Caki2 (cell line): ENCODE measurements at regions not wholly inside any gene's neighbourhood (a gene's known extent, or its start where the extent isn't known, plus 50 kb on each side); places are given as distances from the start of the nearest gene placed in this dataset.
A peak's percentile ranks its signal among the peaks of the same experiment; 100 is the strongest.

Experiments used
- DNase-seq: peaks from one replicate; pipeline ENCODE4 v3.0.0-alpha.2; 2015; ENCODE audit warnings: low read depth
- in situ Hi-C: cut with HindIII; loops from 2 replicates; pipeline ENCODE4 v1.10.0; 2016; ENCODE audit warnings: low sequenced_read_pairs, low pct_unique_long_range_greater_than_20kb, mixed read lengths

DNA sequence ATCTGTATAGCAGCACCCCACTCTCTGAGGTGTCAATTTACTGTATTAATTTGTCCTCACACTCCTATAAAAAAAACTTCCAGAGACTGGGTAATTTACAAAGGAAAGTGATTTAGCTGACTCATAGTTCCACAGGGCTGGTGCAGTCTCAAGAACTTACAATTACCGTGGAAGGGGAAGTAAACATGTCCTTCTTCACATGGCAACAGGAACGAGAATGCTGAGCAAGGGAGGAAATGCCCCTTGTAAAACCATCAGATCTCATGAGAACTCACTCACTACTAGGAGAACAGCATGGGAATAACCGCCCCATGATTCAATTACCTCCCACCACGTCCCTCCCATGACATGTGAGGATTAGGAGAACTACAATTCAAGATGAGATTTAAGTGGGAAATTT lies 602.6 kb downstream of the MTRR start:
- no peak for DNase-seq

GRCh38 chr5:8473016-8473415 lies 604.1 kb downstream of the MTRR start:
- in situ Hi-C loops = no loop called here
- DNase-seq = no peak

More for the DNA sequence above, 602.6 kb downstream of the MTRR start:
- in situ Hi-C loops = no loop called here

DNA sequence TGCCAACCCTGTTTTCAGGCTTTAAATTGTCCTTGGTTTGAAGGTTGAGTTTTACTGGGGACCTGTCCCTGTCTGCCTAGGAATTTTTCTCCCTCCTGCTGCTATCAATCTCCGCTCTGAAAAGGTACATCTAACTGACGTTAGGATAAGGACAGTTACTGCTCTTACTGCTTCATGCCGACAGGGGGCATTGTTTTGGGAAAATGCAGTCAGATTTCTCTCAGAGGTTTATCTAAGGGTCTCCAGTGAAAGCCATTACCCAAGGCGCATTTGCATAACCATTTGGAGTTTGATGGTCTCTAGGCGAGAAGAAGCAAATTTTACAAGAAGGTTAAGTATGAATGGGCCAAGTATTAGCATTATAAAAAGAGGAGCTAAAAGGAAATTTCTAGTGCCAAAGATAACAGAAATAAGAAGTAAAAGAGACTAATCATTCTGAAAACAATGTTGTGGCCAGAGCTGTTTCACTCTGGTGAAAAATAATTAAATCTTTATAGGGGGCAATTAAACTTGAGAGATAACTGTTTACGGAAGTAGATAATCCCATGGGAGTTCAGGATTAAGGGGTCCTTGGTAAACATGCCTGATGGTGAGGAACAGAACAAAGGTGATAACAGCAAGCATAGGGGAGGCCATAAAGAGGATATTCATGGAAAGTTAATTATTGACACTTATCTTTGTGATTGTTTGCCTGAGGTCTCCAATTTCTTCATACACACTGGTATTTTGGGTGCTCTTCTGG lies 605.0 kb downstream of the MTRR start:
- in situ Hi-C loops = no loop called here
- DNase-seq = no peak

- in situ Hi-C loops = no loop called here
- DNase-seq = no peak
Observed at GRCh38 chr5:8474569-8474930, 605.6 kb downstream of the MTRR start.

- in situ Hi-C loops = no loop called here
- DNase-seq = no peak
Observed at GRCh38 chr5:8478326-8478725, 609.4 kb downstream of the MTRR start.

DNA sequence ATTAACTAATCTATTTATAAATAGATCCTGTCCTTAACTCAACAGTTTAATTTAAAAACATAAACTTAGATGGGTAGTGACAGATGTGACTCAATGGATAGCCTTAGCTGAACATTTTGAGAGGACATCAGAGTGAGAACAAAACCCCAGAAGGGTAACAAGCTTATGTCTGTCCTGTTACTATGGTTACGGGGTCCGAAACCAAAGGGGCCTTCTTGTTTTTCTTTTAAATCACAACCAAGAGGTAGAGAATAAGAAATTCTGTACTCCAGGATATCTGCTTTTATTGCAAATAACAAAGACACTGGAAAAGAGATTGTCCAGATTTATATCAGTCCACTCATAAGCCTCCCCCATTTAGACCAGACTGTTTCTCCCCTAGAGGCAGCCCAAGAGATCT lies 612.1 kb downstream of the MTRR start:
- DNase-seq = no peak
- in situ Hi-C loops = no loop called here

GRCh38 chr5:8491254-8491653 lies 622.3 kb downstream of the MTRR start:
- no peak for DNase-seq
- in situ Hi-C loops = no loop called here

DNA sequence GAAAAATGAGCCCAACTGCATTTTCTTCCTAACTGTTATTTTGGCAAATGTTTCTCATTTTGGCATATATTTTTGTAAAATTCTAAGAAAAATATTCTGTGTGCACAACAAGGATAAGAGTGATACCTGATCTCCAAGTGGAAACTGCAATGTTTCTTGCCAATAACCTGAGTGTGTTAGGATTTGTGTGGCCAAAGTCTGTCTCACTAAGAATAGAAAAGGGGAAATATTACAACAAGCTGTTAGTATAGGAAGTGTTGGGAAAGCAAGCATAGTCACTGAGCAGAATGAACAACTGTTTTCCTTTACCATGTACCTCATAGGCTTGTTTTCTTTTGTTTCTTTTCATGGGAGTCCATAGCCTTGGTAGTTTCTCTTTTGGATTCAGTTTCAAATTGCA lies 624.2 kb downstream of the MTRR start:
- in situ Hi-C loops = no loop called here
- no peak for DNase-seq

- in situ Hi-C loops = no loop called here
- DNase-seq = no peak
Observed at GRCh38 chr5:8500426-8500825, 631.5 kb downstream of the MTRR start.

DNA sequence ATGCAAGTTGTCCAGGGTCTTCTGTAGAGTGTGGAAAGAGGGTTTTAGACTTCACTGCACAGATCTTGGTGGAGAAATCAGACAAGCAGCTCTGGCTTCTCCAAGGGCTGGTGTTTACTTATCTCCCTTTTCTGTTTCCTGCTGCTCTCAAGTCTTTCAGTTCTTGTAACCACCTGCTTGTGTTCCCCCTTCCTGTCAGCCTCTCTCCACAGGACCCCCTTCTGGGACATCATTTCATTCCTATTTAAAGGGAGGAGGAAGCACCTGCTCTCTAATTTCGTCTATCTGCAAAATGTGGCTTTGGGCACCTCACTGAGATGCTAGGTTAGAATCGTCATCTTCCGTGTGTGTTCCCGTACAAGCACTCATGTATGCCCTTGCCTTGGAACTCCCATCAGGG lies 636.2 kb downstream of the MTRR start:
- no peak for DNase-seq
- in situ Hi-C loops = no loop called here

- DNase-seq = no peak
- in situ Hi-C loops = no loop called here
Observed at GRCh38 chr5:8508231-8508630, 639.3 kb downstream of the MTRR start.

DNA sequence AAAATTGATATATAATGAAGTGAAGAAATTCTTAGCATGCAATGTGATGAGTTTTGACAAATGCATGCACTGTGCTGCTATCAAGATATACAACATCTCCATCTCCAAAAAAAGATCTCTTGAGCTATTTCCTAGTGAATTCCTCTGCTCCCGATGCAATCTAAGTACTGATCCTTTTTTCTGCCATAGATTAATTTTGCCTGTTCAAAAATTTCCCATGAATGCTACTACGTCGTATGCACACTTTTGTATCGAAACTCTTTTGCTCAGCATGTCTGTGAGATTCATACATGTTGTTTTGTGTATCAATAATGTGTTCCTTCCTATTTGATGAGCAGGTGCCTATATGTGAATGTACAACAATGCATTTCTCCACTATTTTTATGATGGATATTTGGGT lies 647.4 kb downstream of the MTRR start:
- in situ Hi-C loops = no loop called here
- no peak for DNase-seq

GRCh38 chr5:8517456-8517855 lies 648.5 kb downstream of the MTRR start:
- in situ Hi-C loops = no loop called here

DNA sequence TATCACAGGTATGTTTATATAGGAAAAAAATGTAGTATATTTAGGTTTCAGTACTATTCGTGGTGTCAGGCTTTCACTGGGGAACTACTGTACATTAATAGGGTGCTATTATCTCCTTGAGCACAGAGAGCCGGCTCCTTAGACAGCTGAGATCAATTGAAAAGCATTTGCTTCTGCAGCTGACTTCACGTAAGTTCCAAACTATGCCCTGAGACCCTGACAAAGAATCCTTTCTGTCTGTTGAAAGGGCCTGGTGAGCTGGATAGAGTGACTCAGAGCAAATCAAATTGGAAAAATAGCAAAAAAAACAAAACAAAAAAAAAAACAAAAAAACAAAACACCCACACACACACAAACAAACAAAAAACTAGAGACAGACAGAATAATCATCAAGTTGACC lies 652.0 kb downstream of the MTRR start:
- no peak for DNase-seq
- in situ Hi-C loops = no loop called here

More at GRCh38 chr5:8517456-8517855, 648.5 kb downstream of the MTRR start:
- DNase-seq = peak; percentile 43

DNA sequence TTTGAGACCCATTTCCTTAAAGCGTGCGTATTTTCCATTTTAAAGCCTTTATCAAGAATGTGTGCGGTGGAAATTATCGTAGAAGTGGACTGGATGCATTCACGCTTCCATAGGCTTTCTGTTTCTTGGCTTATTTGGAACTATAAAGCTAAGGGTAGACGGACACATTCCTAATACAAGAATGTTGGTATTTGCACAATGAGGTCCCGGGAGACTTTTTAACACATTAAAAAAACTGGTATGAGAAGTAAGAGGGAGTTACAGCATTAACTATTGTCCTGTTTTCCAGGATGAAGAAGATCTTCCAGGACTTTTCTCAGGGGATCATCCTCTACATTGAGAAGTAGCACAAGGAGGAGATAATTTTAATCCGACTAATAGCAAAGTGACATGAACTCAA lies 653.0 kb downstream of the MTRR start:
- in situ Hi-C loops = no loop called here

DNA sequence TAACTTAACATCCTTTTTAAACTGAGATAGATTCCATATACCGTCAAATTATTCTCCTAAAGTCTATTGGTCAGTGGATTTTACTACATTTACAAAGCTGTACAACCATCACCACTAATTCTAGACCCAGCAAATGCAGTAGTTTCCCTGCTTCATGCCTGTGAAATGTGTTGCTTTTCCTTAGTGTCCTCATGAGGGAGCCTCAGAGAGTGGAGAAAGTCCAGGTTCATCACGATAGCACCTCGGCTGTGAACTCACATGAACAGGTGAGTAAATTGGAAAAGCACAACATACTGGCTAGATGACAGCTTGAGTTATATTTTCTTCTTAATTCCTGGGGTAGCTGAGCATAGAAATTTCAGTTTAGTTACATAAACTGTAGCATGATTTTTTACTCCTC lies 653.7 kb downstream of the MTRR start:
- in situ Hi-C loops = no loop called here
- DNase-seq = no peak

More for the DNA sequence above, 653.0 kb downstream of the MTRR start:
- DNase-seq = no peak

GRCh38 chr5:8523501-8523900 lies 654.6 kb downstream of the MTRR start:
- in situ Hi-C loops = no loop called here
- no peak for DNase-seq

DNA sequence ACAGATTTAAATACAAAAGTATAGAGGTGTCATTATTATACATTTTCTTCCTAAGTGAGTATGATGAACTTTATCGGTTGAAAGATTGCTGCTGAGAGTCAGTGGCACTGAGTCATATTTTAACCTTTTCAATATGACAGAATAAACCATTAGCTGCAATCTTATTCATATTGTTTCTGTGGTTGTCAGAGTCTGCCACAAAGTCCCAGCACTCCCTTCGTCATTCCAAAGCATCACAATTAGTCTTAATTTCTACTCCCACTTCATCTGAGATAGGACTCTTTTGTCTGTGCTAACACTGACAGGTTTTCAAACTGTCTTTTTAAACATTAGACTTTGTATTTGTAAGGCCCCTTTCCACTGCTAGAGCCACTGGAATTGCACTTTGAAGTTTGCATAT lies 656.9 kb downstream of the MTRR start:
- in situ Hi-C loops = no loop called here
- no peak for DNase-seq

- in situ Hi-C loops = no loop called here
- DNase-seq = no peak
Observed at GRCh38 chr5:8528106-8528505, 659.2 kb downstream of the MTRR start.

- in situ Hi-C loops = no loop called here
Observed at GRCh38 chr5:8538821-8539220, 669.9 kb downstream of the MTRR start.

GRCh38 chr5:8540317-8540716 lies 671.4 kb downstream of the MTRR start:
- DNase-seq = no peak
- in situ Hi-C loops = no loop called here

More at GRCh38 chr5:8538821-8539220, 669.9 kb downstream of the MTRR start:
- no peak for DNase-seq
